ENCODE measurements at regions not wholly inside any gene's neighbourhood (a gene's known extent, or its start where the extent isn't known, plus 50 kb on each side); places are given as distances from the start of the nearest gene placed in this dataset.

DNA sequence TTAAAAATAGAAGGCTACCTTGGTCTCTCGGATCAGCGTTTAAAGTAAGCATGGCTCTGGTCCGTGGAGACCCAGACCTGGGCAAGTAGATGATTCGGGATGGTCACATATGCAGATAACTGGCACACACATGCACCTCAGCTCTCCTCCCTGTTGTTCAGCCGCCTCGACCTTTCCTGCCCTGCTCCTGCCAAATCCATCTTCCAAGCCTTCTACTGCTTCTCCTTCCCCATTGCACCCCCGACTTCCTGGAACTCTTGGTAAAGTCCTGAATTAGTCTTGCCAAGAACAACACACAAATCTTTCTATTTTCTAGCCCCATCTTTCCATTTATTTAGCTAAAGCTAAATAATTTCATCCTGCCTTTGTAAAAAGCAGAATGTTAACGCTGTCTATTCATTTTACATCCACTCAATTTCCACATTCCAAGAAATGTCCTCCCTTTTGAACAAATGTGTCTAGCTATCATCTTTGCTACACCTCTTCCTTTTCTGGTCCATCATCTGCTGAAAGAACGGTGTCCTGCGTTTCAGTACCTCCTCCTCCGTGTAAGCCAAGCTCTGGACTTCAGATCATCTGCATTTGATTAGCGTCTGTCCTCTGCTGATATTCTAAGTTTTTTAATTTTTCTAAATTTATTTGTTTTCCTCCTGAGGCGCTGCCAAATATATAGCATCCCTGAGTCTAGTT, 92.5 kb downstream of the ZIC5 start:
- ChIA-PET CTCF (no interaction called here), POLR2A (ENCODE audit: unreplicated experiment) (no interaction called here)
- no peak overlapping the region for H2AFZ ChIP-seq
- no peaks in the 10 kb centered on the region for H3K36me3 ChIP-seq (ENCODE audit: low read depth)
- peaks cover 3% of the 10 kb centered on the region; the same call in 1 of the 2 replicates for H3K27me3 ChIP-seq (ENCODE audit: insufficient read depth, low read depth)
- no peaks in the 10 kb centered on the region for H3K9me2 ChIP-seq (ENCODE audit: insufficient read depth)
- H3K4me1 ChIP-seq (replicated peaks; ENCODE audit: insufficient read depth) = no peaks in the 10 kb centered on the region
- DNase-seq = no peak
- TF ChIP-seq, protein P1, sequence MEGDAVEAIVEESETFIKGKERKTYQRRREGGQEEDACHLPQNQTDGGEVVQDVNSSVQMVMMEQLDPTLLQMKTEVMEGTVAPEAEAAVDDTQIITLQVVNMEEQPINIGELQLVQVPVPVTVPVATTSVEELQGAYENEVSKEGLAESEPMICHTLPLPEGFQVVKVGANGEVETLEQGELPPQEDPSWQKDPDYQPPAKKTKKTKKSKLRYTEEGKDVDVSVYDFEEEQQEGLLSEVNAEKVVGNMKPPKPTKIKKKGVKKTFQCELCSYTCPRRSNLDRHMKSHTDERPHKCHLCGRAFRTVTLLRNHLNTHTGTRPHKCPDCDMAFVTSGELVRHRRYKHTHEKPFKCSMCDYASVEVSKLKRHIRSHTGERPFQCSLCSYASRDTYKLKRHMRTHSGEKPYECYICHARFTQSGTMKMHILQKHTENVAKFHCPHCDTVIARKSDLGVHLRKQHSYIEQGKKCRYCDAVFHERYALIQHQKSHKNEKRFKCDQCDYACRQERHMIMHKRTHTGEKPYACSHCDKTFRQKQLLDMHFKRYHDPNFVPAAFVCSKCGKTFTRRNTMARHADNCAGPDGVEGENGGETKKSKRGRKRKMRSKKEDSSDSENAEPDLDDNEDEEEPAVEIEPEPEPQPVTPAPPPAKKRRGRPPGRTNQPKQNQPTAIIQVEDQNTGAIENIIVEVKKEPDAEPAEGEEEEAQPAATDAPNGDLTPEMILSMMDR (conservative IDR thresholded peaks at IDR 0.05) = no peak
- no peaks in the 10 kb centered on the region for H4K20me1 ChIP-seq (ENCODE audit: insufficient read depth)
- H3K27ac ChIP-seq = no peak overlapping the region
- no peak overlapping the region for H3K4me3 ChIP-seq
- no peaks in the 10 kb centered on the region for H3F3A ChIP-seq (ENCODE audit: insufficient read depth, low read depth)
- no peak overlapping the region for H3K4me2 ChIP-seq
- H3K9me3 ChIP-seq (ENCODE audit: insufficient read depth, low read depth) = no peaks in the 10 kb centered on the region
- intact Hi-C loops (cut with micrococcal nuclease; ENCODE audit: unreplicated experiment) = no loop called here
- no peaks in the 10 kb centered on the region for H3K79me2 ChIP-seq (ENCODE audit: low read depth)
- BruUV-seq (replicated peaks) = no TSS peak

DNA sequence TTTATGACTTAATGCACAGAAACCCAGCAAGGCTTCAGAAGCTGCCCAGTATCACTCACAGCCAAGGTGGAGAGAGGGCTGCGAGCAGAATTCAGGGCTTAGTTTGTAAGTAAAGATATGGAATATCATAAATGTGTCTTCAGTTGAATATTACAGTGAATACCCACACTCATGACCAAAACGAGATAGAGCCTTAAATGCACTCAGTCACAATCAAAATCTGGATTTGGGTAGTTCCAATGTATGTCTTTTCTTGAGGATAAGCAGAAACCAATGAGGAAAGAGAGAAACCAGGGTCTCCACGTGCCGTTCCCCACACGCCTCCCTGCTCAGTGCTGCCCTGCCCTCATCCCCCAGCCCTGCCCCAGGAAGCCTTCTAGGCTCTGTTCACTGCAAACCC, 94.9 kb downstream of the ZIC5 start:
- H3K4me2 ChIP-seq = no peak overlapping the region
- no peaks in the 10 kb centered on the region for H3K36me3 ChIP-seq (ENCODE audit: low read depth)
- no peak overlapping the region for H3K27ac ChIP-seq
- no TSS peak for BruUV-seq (replicated peaks)
- H3K4me3 ChIP-seq = no peak overlapping the region
- no peaks in the 10 kb centered on the region for H3K79me2 ChIP-seq (ENCODE audit: low read depth)
- intact Hi-C loops (cut with micrococcal nuclease; ENCODE audit: unreplicated experiment) = no loop called here
- H4K20me1 ChIP-seq (ENCODE audit: insufficient read depth) = no peaks in the 10 kb centered on the region
- no peaks in the 10 kb centered on the region for H3K9me2 ChIP-seq (ENCODE audit: insufficient read depth)
- H3K27me3 ChIP-seq (ENCODE audit: insufficient read depth, low read depth) = 0 out of 2 replicates have a peak, but pooled peaks cover 3% of the 10 kb centered on the region
- no peaks in the 10 kb centered on the region for H3K4me1 ChIP-seq (replicated peaks; ENCODE audit: insufficient read depth)
- no peaks in the 10 kb centered on the region for H3K9me3 ChIP-seq (ENCODE audit: insufficient read depth, low read depth)
- POLR2A ChIA-PET (ENCODE audit: unreplicated experiment) = no interaction called here
- TF ChIP-seq, protein P1 (conservative IDR thresholded peaks at IDR 0.05) = no peak
- no peak for TF ChIP-seq EZH2 (IDR thresholded peaks at IDR 0.05; ENCODE audit: low read depth)
- no peak for DNase-seq
- H2AFZ ChIP-seq = no peak overlapping the region
- CTCF ChIA-PET = no interaction called here
- no peaks in the 10 kb centered on the region for H3F3A ChIP-seq (ENCODE audit: insufficient read depth, low read depth)

DNA sequence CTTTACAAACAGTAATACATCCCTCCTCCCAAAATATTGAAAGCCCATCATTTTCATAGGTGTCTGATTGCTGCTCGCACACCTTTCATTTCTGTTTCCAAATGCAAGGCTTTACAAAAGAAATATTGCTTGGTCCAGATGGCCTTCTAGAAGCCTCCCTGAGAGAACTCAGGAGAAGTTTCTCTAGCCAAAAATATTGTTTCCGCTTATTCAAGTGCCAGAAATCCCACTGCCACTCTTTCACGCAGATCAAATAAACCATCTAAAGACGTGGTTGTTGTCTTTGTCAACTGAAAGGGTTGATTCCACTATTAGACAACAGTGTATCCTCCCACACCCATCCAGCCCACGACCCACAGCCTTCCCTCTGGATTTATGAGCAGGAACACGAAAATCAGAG, 96.2 kb downstream of the ZIC5 start:
- H3K4me3 ChIP-seq = no peak overlapping the region
- 0 out of 2 replicates have a peak, but pooled peaks cover 3% of the 10 kb centered on the region for H3K27me3 ChIP-seq (ENCODE audit: insufficient read depth, low read depth)
- no peak overlapping the region for H2AFZ ChIP-seq
- H3K9me2 ChIP-seq (ENCODE audit: insufficient read depth) = no peaks in the 10 kb centered on the region
- H3K36me3 ChIP-seq (ENCODE audit: low read depth) = no peaks in the 10 kb centered on the region
- H3K27ac ChIP-seq = no peak overlapping the region
- no peak for DNase-seq
- H4K20me1 ChIP-seq (ENCODE audit: insufficient read depth) = no peaks in the 10 kb centered on the region
- 0 out of 2 replicates have a peak, but pooled peaks cover 12% of the 10 kb centered on the region for H3K4me1 ChIP-seq (replicated peaks; ENCODE audit: insufficient read depth)
- H3K4me2 ChIP-seq = no peak overlapping the region
- intact Hi-C loops (cut with micrococcal nuclease; ENCODE audit: unreplicated experiment) = no loop called here
- ChIA-PET POLR2A (ENCODE audit: unreplicated experiment) (no interaction called here), CTCF (no interaction called here)
- BruUV-seq (replicated peaks) = no TSS peak
- no peaks in the 10 kb centered on the region for H3K9me3 ChIP-seq (ENCODE audit: insufficient read depth, low read depth)
- no peaks in the 10 kb centered on the region for H3K79me2 ChIP-seq (ENCODE audit: low read depth)
- no peak for TF ChIP-seq EZH2 (IDR thresholded peaks at IDR 0.05; ENCODE audit: low read depth)
- no peaks in the 10 kb centered on the region for H3F3A ChIP-seq (ENCODE audit: insufficient read depth, low read depth)
